ENCODE measurements at regions not wholly inside any gene's neighbourhood (a gene's known extent, or its start where the extent isn't known, plus 50 kb on each side); places are given as distances from the start of the nearest gene placed in this dataset.
A peak's percentile ranks its signal among the peaks of the same experiment; 100 is the strongest.

- H3K27me3 Mint-ChIP-seq (ENCODE audit: unreplicated experiment): no peaks in the 10 kb centered on the region
- no peak overlapping the region for H3K27ac Mint-ChIP-seq (ENCODE audit: unreplicated experiment)
- peaks cover 2% of the 10 kb centered on the region for H3K4me1 Mint-ChIP-seq (ENCODE audit: unreplicated experiment)
- no peaks in the 10 kb centered on the region for H3K9me3 Mint-ChIP-seq (ENCODE audit: unreplicated experiment)
- H3K36me3 Mint-ChIP-seq (ENCODE audit: unreplicated experiment): peaks cover 54% of the 10 kb centered on the region
- TF ChIP-seq CTCF (IDR thresholded peaks at IDR 0.05): no peak
- H3K4me3 Mint-ChIP-seq (ENCODE audit: unreplicated experiment): no peak overlapping the region
- DNase-seq (ENCODE audit: extremely low spot score, unreplicated experiment): no peak
These were observed 88.1 kb downstream of the SEPTIN7 start for GRCh38 chr7:35889001-35889400.

- no peak for DNase-seq (ENCODE audit: extremely low spot score, unreplicated experiment)
- Mint-ChIP-seq H3K4me1 (ENCODE audit: unreplicated experiment) (peaks cover 3% of the 10 kb centered on the region), H3K4me3 (ENCODE audit: unreplicated experiment) (no peak overlapping the region), H3K9me3 (ENCODE audit: unreplicated experiment) (no peaks in the 10 kb centered on the region), H3K36me3 (ENCODE audit: unreplicated experiment) (peaks cover 49% of the 10 kb centered on the region), H3K27ac (ENCODE audit: unreplicated experiment) (no peak overlapping the region), H3K27me3 (ENCODE audit: unreplicated experiment) (no peaks in the 10 kb centered on the region)
- TF ChIP-seq CTCF (IDR thresholded peaks at IDR 0.05): no peak
These were observed 89.0 kb downstream of the SEPTIN7 start for GRCh38 chr7:35889870-35890269.

GRCh38 chr7:35891004-35891830 is 90.4 kb downstream of the SEPTIN7 start:
- Mint-ChIP-seq H3K27ac (ENCODE audit: unreplicated experiment) (peak overlapping the region; percentile 13), H3K4me1 (ENCODE audit: unreplicated experiment) (peaks cover 4% of the 10 kb centered on the region), H3K9me3 (ENCODE audit: unreplicated experiment) (no peaks in the 10 kb centered on the region), H3K27me3 (ENCODE audit: unreplicated experiment) (no peaks in the 10 kb centered on the region), H3K4me3 (ENCODE audit: unreplicated experiment) (no peak overlapping the region), H3K36me3 (ENCODE audit: unreplicated experiment) (peaks cover 48% of the 10 kb centered on the region)
- no peak for TF ChIP-seq CTCF (IDR thresholded peaks at IDR 0.05)
- no peak for DNase-seq (ENCODE audit: extremely low spot score, unreplicated experiment)

GRCh38 chr7:35893649-35894048 is 92.8 kb downstream of the SEPTIN7 start:
- TF ChIP-seq CTCF (IDR thresholded peaks at IDR 0.05): no peak
- no peak overlapping the region for H3K27ac Mint-ChIP-seq (ENCODE audit: unreplicated experiment)
- no peaks in the 10 kb centered on the region for H3K27me3 Mint-ChIP-seq (ENCODE audit: unreplicated experiment)
- no peak overlapping the region for H3K4me3 Mint-ChIP-seq (ENCODE audit: unreplicated experiment)
- H3K4me1 Mint-ChIP-seq (ENCODE audit: unreplicated experiment): peaks cover 8% of the 10 kb centered on the region
- H3K9me3 Mint-ChIP-seq (ENCODE audit: unreplicated experiment): no peaks in the 10 kb centered on the region
- no peak for DNase-seq (ENCODE audit: extremely low spot score, unreplicated experiment)
- H3K36me3 Mint-ChIP-seq (ENCODE audit: unreplicated experiment): peaks cover 44% of the 10 kb centered on the region

- Mint-ChIP-seq H3K27me3 (ENCODE audit: unreplicated experiment) (no peaks in the 10 kb centered on the region), H3K4me1 (ENCODE audit: unreplicated experiment) (peaks cover 8% of the 10 kb centered on the region), H3K36me3 (ENCODE audit: unreplicated experiment) (peaks cover 39% of the 10 kb centered on the region), H3K27ac (ENCODE audit: unreplicated experiment) (no peak overlapping the region), H3K4me3 (ENCODE audit: unreplicated experiment) (no peak overlapping the region), H3K9me3 (ENCODE audit: unreplicated experiment) (no peaks in the 10 kb centered on the region)
- no peak for DNase-seq (ENCODE audit: extremely low spot score, unreplicated experiment)
- TF ChIP-seq CTCF (IDR thresholded peaks at IDR 0.05): no peak
These were observed 93.9 kb downstream of the SEPTIN7 start for GRCh38 chr7:35894721-35895120.
